Body of pancreas (tissue), 4 donors: ENCODE measurements at regions not wholly inside any gene's neighbourhood (a gene's known extent, or its start where the extent isn't known, plus 50 kb on each side); places are given as distances from the start of the nearest gene placed in this dataset.

ENCODE experiments used
- POLR2A ChIP-seq, 3 donors: fragments of 450-650 bp; IDR thresholded peaks; one replicate each; pipeline ENCODE4 v1.6.1; 2016; ENCODE audit warnings: antibody characterized with exemption in 3 of 3, mild to moderate bottlenecking in 2 of 3
- TF ChIP-seq, protein P1 (sequence below), 7 experiments: fragments of 450-650 bp in 4 of 7; fragments of 200-600 bp in 3 of 7; sonication (generic) in 3 of 7; IDR thresholded peaks; one replicate each; pipeline ENCODE4 v1.5.1; 2016 to 2019; ENCODE audit warnings: antibody characterized with exemption in 7 of 7

- TF ChIP-seq, protein P1, sequence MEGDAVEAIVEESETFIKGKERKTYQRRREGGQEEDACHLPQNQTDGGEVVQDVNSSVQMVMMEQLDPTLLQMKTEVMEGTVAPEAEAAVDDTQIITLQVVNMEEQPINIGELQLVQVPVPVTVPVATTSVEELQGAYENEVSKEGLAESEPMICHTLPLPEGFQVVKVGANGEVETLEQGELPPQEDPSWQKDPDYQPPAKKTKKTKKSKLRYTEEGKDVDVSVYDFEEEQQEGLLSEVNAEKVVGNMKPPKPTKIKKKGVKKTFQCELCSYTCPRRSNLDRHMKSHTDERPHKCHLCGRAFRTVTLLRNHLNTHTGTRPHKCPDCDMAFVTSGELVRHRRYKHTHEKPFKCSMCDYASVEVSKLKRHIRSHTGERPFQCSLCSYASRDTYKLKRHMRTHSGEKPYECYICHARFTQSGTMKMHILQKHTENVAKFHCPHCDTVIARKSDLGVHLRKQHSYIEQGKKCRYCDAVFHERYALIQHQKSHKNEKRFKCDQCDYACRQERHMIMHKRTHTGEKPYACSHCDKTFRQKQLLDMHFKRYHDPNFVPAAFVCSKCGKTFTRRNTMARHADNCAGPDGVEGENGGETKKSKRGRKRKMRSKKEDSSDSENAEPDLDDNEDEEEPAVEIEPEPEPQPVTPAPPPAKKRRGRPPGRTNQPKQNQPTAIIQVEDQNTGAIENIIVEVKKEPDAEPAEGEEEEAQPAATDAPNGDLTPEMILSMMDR (IDR thresholded peaks at IDR 0.05): no peak
- TF ChIP-seq POLR2A (IDR thresholded peaks at IDR 0.05): no peak
These were observed 104.8 kb upstream of the DIO3 start for GRCh38 chr14:101456246-101457175.
